ENCODE measurements at regions not wholly inside any gene's neighbourhood (a gene's known extent, or its start where the extent isn't known, plus 50 kb on each side); places are given as distances from the start of the nearest gene placed in this dataset.

DNA sequence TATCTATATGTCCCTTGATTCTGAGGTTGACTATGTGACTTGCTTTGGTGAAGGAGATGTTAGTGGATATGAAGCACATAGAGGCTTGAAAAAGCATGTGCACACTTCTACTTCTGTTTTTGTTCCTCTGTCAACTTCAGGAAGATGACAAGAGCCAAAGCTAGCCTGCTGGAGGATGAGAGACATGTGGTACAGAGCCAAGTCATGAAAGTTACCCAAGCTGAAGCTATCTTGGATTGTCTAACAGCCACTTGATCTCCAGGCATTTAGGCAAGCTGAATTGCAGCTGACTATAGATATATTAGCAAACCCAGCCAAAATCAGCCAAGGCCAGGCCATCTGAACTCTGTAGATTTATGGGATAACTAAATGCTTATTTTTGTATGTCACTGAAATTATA, 70.8 kb upstream of the DYNLT3 start:
- no peak overlapping the region for H3K27ac ChIP-seq (ENCODE audit: low read depth, low read length, poor library complexity, severe bottlenecking)
- no peak overlapping the region for H3K4me3 ChIP-seq (ENCODE audit: low read depth, low read length, poor library complexity, severe bottlenecking)
- no peaks in the 10 kb centered on the region for H3K9me3 ChIP-seq (ENCODE audit: low read length)
- H4K20me1 ChIP-seq (ENCODE audit: insufficient read depth, low read length), result no peaks in the 10 kb centered on the region
- DNase-seq (ENCODE audit: low spot score), result no peak
- intact Hi-C loops (cut with micrococcal nuclease; ENCODE audit: unreplicated experiment), result no loop called here
- TF ChIP-seq EZH2phosphoT487 (IDR thresholded peaks at IDR 0.05; ENCODE audit: borderline replicate concordance, low read depth, low read length), result no peak
- TF ChIP-seq, protein P1, sequence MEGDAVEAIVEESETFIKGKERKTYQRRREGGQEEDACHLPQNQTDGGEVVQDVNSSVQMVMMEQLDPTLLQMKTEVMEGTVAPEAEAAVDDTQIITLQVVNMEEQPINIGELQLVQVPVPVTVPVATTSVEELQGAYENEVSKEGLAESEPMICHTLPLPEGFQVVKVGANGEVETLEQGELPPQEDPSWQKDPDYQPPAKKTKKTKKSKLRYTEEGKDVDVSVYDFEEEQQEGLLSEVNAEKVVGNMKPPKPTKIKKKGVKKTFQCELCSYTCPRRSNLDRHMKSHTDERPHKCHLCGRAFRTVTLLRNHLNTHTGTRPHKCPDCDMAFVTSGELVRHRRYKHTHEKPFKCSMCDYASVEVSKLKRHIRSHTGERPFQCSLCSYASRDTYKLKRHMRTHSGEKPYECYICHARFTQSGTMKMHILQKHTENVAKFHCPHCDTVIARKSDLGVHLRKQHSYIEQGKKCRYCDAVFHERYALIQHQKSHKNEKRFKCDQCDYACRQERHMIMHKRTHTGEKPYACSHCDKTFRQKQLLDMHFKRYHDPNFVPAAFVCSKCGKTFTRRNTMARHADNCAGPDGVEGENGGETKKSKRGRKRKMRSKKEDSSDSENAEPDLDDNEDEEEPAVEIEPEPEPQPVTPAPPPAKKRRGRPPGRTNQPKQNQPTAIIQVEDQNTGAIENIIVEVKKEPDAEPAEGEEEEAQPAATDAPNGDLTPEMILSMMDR (conservative IDR thresholded peaks at IDR 0.05; ENCODE audit: low read length), result no peak
- ChIA-PET CTCF (ENCODE audit: unreplicated experiment) (no interaction called here), POLR2A (interaction anchor here (0.6 kb wide), 1 partner anchor 304 kb away, joined by 3 read pairs; no protein-coding TSS in a partner anchor)
- no peak overlapping the region for H2AFZ ChIP-seq (ENCODE audit: low read length)
- H3K79me2 ChIP-seq (ENCODE audit: insufficient read depth, low read depth, low read length), result no peaks in the 10 kb centered on the region
- no peaks in the 10 kb centered on the region for H3K36me3 ChIP-seq (ENCODE audit: insufficient read depth, low read length)
- H3K4me1 ChIP-seq (ENCODE audit: insufficient read depth, low read length, poor library complexity, severe bottlenecking), result no peaks in the 10 kb centered on the region
- H3K4me2 ChIP-seq (ENCODE audit: low read length), result no peak overlapping the region
- no TSS peak for BruUV-seq (replicated peaks)
- no peaks in the 10 kb centered on the region for H3K9me2 ChIP-seq (ENCODE audit: insufficient read depth, low read length)

DNA sequence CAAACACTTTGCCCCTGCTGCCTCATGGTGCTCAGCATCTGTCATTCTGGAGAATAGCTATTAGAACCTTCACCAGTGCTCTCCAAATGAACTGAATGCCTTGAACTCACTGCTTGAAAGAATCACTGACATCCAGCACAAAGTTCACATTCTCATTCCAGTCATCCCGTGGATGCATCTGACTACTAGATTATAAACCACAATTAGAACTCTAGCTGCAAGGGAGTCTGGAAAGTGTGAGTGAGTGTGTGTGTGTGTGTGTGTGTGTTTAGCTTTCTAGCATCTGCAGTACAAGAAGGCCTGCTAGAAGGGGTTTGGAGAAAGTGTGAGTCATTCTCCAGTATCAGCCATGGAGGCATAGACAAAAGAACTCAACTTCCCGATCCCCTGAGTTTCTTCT, 71.3 kb upstream of the DYNLT3 start:
- Histone ChIP-seq H3K79me2 (ENCODE audit: insufficient read depth, low read depth, low read length) (no peaks in the 10 kb centered on the region), H3K4me2 (ENCODE audit: low read length) (no peak overlapping the region), H3K9me2 (ENCODE audit: insufficient read depth, low read length) (no peaks in the 10 kb centered on the region), H3K36me3 (ENCODE audit: insufficient read depth, low read length) (no peaks in the 10 kb centered on the region), H3K4me3 (ENCODE audit: low read depth, low read length, poor library complexity, severe bottlenecking) (no peak overlapping the region), H2AFZ (ENCODE audit: low read length) (no peak overlapping the region), H3K4me1 (ENCODE audit: insufficient read depth, low read length, poor library complexity, severe bottlenecking) (no peaks in the 10 kb centered on the region), H3K9me3 (ENCODE audit: low read length) (no peaks in the 10 kb centered on the region), H4K20me1 (ENCODE audit: insufficient read depth, low read length) (no peaks in the 10 kb centered on the region), H3K27ac (ENCODE audit: low read depth, low read length, poor library complexity, severe bottlenecking) (no peak overlapping the region)
- DNase-seq (ENCODE audit: low spot score), result no peak
- CTCF ChIA-PET (ENCODE audit: unreplicated experiment), result no interaction called here
- TF ChIP-seq EZH2phosphoT487 (IDR thresholded peaks at IDR 0.05; ENCODE audit: borderline replicate concordance, low read depth, low read length), result no peak
- TF ChIP-seq, protein P1 (conservative IDR thresholded peaks at IDR 0.05; ENCODE audit: low read length), result no peak
- intact Hi-C loops (cut with micrococcal nuclease; ENCODE audit: unreplicated experiment), result no loop called here
- POLR2A ChIA-PET, result no interaction called here
- no TSS peak for BruUV-seq (replicated peaks)

DNA sequence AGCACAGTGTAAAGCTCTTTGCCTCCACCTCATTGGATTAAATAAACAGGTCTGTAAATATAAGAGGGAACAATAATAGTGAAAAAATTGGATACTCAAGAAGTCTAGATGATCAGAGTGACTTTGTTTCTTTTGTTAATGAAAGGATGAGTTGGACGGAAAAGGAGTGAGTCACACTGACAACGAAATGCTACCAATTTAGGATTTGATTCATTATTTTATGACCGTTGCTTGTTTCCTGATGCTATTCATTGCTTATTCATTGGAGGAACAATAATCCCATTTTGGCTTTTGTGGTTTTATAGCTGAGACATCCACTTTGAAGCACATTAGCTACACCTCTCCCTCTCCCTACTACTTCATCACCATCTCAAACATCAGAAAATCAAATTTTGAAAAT, 74.4 kb upstream of the DYNLT3 start:
- Histone ChIP-seq H3K4me1 (ENCODE audit: insufficient read depth, low read length, poor library complexity, severe bottlenecking) (no peaks in the 10 kb centered on the region), H4K20me1 (ENCODE audit: insufficient read depth, low read length) (no peaks in the 10 kb centered on the region), H3K79me2 (ENCODE audit: insufficient read depth, low read depth, low read length) (no peaks in the 10 kb centered on the region), H3K9me2 (ENCODE audit: insufficient read depth, low read length) (no peaks in the 10 kb centered on the region), H3K4me3 (ENCODE audit: low read depth, low read length, poor library complexity, severe bottlenecking) (no peak overlapping the region), H2AFZ (ENCODE audit: low read length) (no peak overlapping the region), H3K36me3 (ENCODE audit: insufficient read depth, low read length) (no peaks in the 10 kb centered on the region), H3K9me3 (ENCODE audit: low read length) (no peaks in the 10 kb centered on the region), H3K27ac (ENCODE audit: low read depth, low read length, poor library complexity, severe bottlenecking) (no peak overlapping the region), H3K4me2 (ENCODE audit: low read length) (no peak overlapping the region)
- BruUV-seq (replicated peaks), result no TSS peak
- POLR2A ChIA-PET, result no interaction called here
- CTCF ChIA-PET (ENCODE audit: unreplicated experiment), result no interaction called here
- no peak for DNase-seq (ENCODE audit: low spot score)
- TF ChIP-seq, protein P1 (conservative IDR thresholded peaks at IDR 0.05; ENCODE audit: low read length), result no peak
- no peak for TF ChIP-seq EZH2phosphoT487 (IDR thresholded peaks at IDR 0.05; ENCODE audit: borderline replicate concordance, low read depth, low read length)
- intact Hi-C loops (cut with micrococcal nuclease; ENCODE audit: unreplicated experiment), result no loop called here

All from OCI-LY7 (cell line).